ENCODE measurements at regions not wholly inside any gene's neighbourhood (a gene's known extent, or its start where the extent isn't known, plus 50 kb on each side); places are given as distances from the start of the nearest gene placed in this dataset.

- CTCF ChIA-PET: interaction anchor here (1.0 to 1.3 kb wide), 2 partner anchors 13 to 202 kb away, joined by 3 to 4 read pairs; no protein-coding TSS in a partner anchor
- POLR2A ChIA-PET: no interaction called here
- Histone ChIP-seq H2AFZ (ENCODE audit: control insufficient read depth, low read depth, low read length) (no peak overlapping the region), H3K27me3 (replicated peaks in 1 of 2; ENCODE audit: control insufficient read depth in 2 of 2, insufficient read depth in 2 of 2, low read length in 1 of 2) (no peaks in the 10 kb centered on the region), H3K79me2 (ENCODE audit: control insufficient read depth, insufficient read depth, low read length) (no peaks in the 10 kb centered on the region), H3K9me3 (replicated peaks; ENCODE audit: control insufficient read depth, insufficient read depth, low read length) (no peaks in the 10 kb centered on the region), H3K36me3 (ENCODE audit: control insufficient read depth in 2 of 2, insufficient read depth in 2 of 2, low read length in 1 of 2) (no peaks in the 10 kb centered on the region), H3K9ac (ENCODE audit: control insufficient read depth, insufficient read depth, low read length) (no peak overlapping the region), H3K27ac (ENCODE audit: control insufficient read depth, insufficient read depth) (no peak overlapping the region), H4K20me1 (ENCODE audit: control insufficient read depth, insufficient read depth) (no peaks in the 10 kb centered on the region), H3K4me2 (ENCODE audit: control insufficient read depth, insufficient read depth) (no peak overlapping the region), H3K4me3 (no peak overlapping the region), H3K4me1 (ENCODE audit: control insufficient read depth, insufficient read depth, low read length) (no peaks in the 10 kb centered on the region)
- WGBS (ENCODE audit: insufficient coverage, insufficient replicate concordance, low lambda C conversion rate, missing lambda C conversion rate): 6% methylated on average over 3 of the region's 3 CpGs
- DNase-seq (ENCODE audit: low read depth, low spot score): no peak
- SMC1A ChIA-PET (ENCODE audit: uncharacterized antibody, unreplicated experiment): interaction anchor here (0.6 to 1.3 kb wide), 4 partner anchors 56 to 331 kb away, joined by 3 to 4 read pairs (median 4); no protein-coding TSS in a partner anchor
- in situ Hi-C loops (cut with MboI): no loop called here
- RAD21 ChIA-PET (ENCODE audit: unreplicated experiment): no interaction called here
- no peak for ATAC-seq
- FAIRE-seq: no peak
- BruUV-seq (replicated peaks): no TSS peak
- intact Hi-C loops (cut with micrococcal nuclease; ENCODE audit: unreplicated experiment): no loop called here
- TF ChIP-seq MLLT1 (IDR thresholded peaks at IDR 0.05) (no peak), E2F8 (IDR thresholded peaks at IDR 0.05; ENCODE audit: low read depth, partially characterized antibody) (no peak), POLR2A (IDR thresholded peaks at IDR 0.05; ENCODE audit: low read depth, low read length) (no peak), TCF12 (IDR thresholded peaks at IDR 0.05; ENCODE audit: low read depth, low read length) (no peak), HDAC6 (IDR thresholded peaks at IDR 0.05; ENCODE audit: unreplicated experiment) (no peak), CHD4 (IDR thresholded peaks at IDR 0.05) (no peak), BMI1 (IDR thresholded peaks at IDR 0.05; ENCODE audit: borderline replicate concordance) (no peak)
Measured at GRCh38 chr15:46708226-46708625, 1009.1 kb upstream of the SEMA6D start.

Measured in GM12878 (cell line).